ENCODE measurements at regions not wholly inside any gene's neighbourhood (a gene's known extent, or its start where the extent isn't known, plus 50 kb on each side); places are given as distances from the start of the nearest gene placed in this dataset.

GRCh38 chr14:53496668-53497067, 343.5 kb upstream of the DDHD1 start:
- POLR2A ChIA-PET (ENCODE audit: low non-redundant PET) = no interaction called here
- DNase-seq (ENCODE audit: low spot score) = no peak
- no peak for TF ChIP-seq CTCF (conservative IDR thresholded peaks at IDR 0.05; ENCODE audit: low read depth)
- CTCF ChIA-PET = no interaction called here
- H3K27ac ChIP-seq = no peak overlapping the region

GRCh38 chr14:53495846-53496343, 342.8 kb upstream of the DDHD1 start:
- POLR2A ChIA-PET (ENCODE audit: low non-redundant PET) = no interaction called here
- no peak for DNase-seq (ENCODE audit: low spot score)
- no peak for TF ChIP-seq CTCF (conservative IDR thresholded peaks at IDR 0.05; ENCODE audit: low read depth)
- no peak overlapping the region for H3K27ac ChIP-seq
- CTCF ChIA-PET = no interaction called here

- DNase-seq (ENCODE audit: low spot score) = no peak
- no peak for TF ChIP-seq CTCF (conservative IDR thresholded peaks at IDR 0.05; ENCODE audit: low read depth)
- ChIA-PET POLR2A (ENCODE audit: low non-redundant PET) (no interaction called here), CTCF (interaction anchor here (1.3 kb wide), 1 partner anchor 12 kb away, joined by 6 read pairs; no protein-coding TSS in a partner anchor)
- H3K27ac ChIP-seq = no peak overlapping the region
Observed at GRCh38 chr14:53494587-53494986, 341.5 kb upstream of the DDHD1 start.

GRCh38 chr14:53493860-53494259, 340.7 kb upstream of the DDHD1 start:
- DNase-seq (ENCODE audit: low spot score) = no peak
- no peak for TF ChIP-seq CTCF (conservative IDR thresholded peaks at IDR 0.05; ENCODE audit: low read depth)
- POLR2A ChIA-PET (ENCODE audit: low non-redundant PET) = no interaction called here
- CTCF ChIA-PET = interaction anchor here (1.3 kb wide), 1 partner anchor 13 kb away, joined by 6 read pairs; no protein-coding TSS in a partner anchor
- H3K27ac ChIP-seq = no peak overlapping the region

GRCh38 chr14:53493320-53493719, 340.2 kb upstream of the DDHD1 start:
- no peak for DNase-seq (ENCODE audit: low spot score)
- ChIA-PET CTCF (interaction anchor here (1.3 kb wide), 1 partner anchor 13 kb away, joined by 6 read pairs; no protein-coding TSS in a partner anchor), POLR2A (ENCODE audit: low non-redundant PET) (no interaction called here)
- no peak for TF ChIP-seq CTCF (conservative IDR thresholded peaks at IDR 0.05; ENCODE audit: low read depth)
- no peak overlapping the region for H3K27ac ChIP-seq

GRCh38 chr14:53491884-53492277, 338.8 kb upstream of the DDHD1 start:
- CTCF ChIA-PET = interaction anchor here (0.7 kb wide), 1 partner anchor 58 kb away, joined by 3 read pairs; no protein-coding TSS in a partner anchor

More at GRCh38 chr14:53491884-53492277, 338.8 kb upstream of the DDHD1 start:
- no peak overlapping the region for H3K27ac ChIP-seq
- no peak for TF ChIP-seq CTCF (conservative IDR thresholded peaks at IDR 0.05; ENCODE audit: low read depth)
- POLR2A ChIA-PET (ENCODE audit: low non-redundant PET) = no interaction called here
- DNase-seq (ENCODE audit: low spot score) = no peak
